ENCODE measurements at regions not wholly inside any gene's neighbourhood (a gene's known extent, or its start where the extent isn't known, plus 50 kb on each side); places are given as distances from the start of the nearest gene placed in this dataset.

- TF ChIP-seq CTCF (IDR thresholded peaks at IDR 0.05) (no peak), POLR2A (IDR thresholded peaks at IDR 0.05) (no peak)
Measured at GRCh38 chr13:43959291-43959690, 79.6 kb downstream of the LACC1 start.

Measured in uterus (tissue), 2 donors.